Esophagus (tissue), 2 donors: ENCODE measurements at regions not wholly inside any gene's neighbourhood (a gene's known extent, or its start where the extent isn't known, plus 50 kb on each side); places are given as distances from the start of the nearest gene placed in this dataset.

ENCODE experiments used
- H3K27ac ChIP-seq, 2 donors: one replicate each; pipeline ENCODE4 v1.5.1; 2013; ENCODE audit warnings: low read depth in 2 of 2, mild to moderate bottlenecking in 2 of 2, inconsistent platforms in 1 of 2, low read length in 1 of 2, moderate library complexity in 1 of 2
- H3K27me3 ChIP-seq, 2 donors: one replicate each; pipeline ENCODE4 v1.6.1; 2013; ENCODE audit warnings: low read length in 2 of 2, control low read depth in 1 of 2, mild to moderate bottlenecking in 1 of 2; ENCODE audit not compliant: insufficient read depth in 2 of 2, control insufficient read depth in 1 of 2
- H3K36me3 ChIP-seq, 2 donors: one replicate each; pipeline ENCODE4 v1.6.1; 2013; ENCODE audit warnings: low read length in 1 of 2; ENCODE audit not compliant: control insufficient read depth in 2 of 2, insufficient read depth in 2 of 2
- H3K4me1 ChIP-seq, 2 donors: one replicate each; pipeline ENCODE4 v1.6.1; 2013; ENCODE audit warnings: low read length in 1 of 2; ENCODE audit not compliant: control insufficient read depth in 2 of 2, insufficient read depth in 2 of 2
- H3K4me3 ChIP-seq, 2 donors: one replicate each; pipeline ENCODE4 v1.5.1; 2013; ENCODE audit warnings: low read length in 2 of 2, mild to moderate bottlenecking in 2 of 2, low read depth in 1 of 2, moderate library complexity in 1 of 2
- H3K9me3 ChIP-seq, 2 donors: one replicate each; pipeline ENCODE4 v1.6.1; 2013; ENCODE audit warnings: mild to moderate bottlenecking in 2 of 2, low read depth in 1 of 2, low read length in 1 of 2, moderate library complexity in 1 of 2; ENCODE audit not compliant: control insufficient read depth in 2 of 2, insufficient read depth in 1 of 2
- WGBS, 2 donors: extraction: QIAGEN DNeasy Blood & Tissue Kit; methylation state at CpG; one replicate each; pipeline ENCODE4 v1.1.7; 2013; 5-methylcytosine and 5-hydroxymethylcytosine counted together
- donor health status: healthy with polysubstance abuse.
- donor health status: Bipolar disorder and iron deficiency.

- no peak overlapping the region for H3K27ac ChIP-seq
- no peaks in the 10 kb centered on the region for H3K4me1 ChIP-seq
- 71 to 76% methylated on average over 5 of the region's 5 CpGs for whole genome bisulfite sequencing, 2 donors
- no peaks in the 10 kb centered on the region for H3K9me3 ChIP-seq
- H3K4me3 ChIP-seq = no peak overlapping the region
- H3K27me3 ChIP-seq = no peaks in the 10 kb centered on the region
- H3K36me3 ChIP-seq = no peaks in the 10 kb centered on the region
These were observed 122.4 kb downstream of the MN1 start for GRCh38 chr22:27679176-27679575.

GRCh38 chr22:27679693-27680488, 121.7 kb downstream of the MN1 start:
- Histone ChIP-seq H3K36me3 (no peaks in the 10 kb centered on the region), H3K27ac (no peak overlapping the region), H3K4me1 (no peaks in the 10 kb centered on the region), H3K27me3 (no peaks in the 10 kb centered on the region), H3K4me3 (no peak overlapping the region), H3K9me3 (no peaks in the 10 kb centered on the region)
- 90 to 91% methylated on average over 6 of the region's 6 CpGs for WGBS, 2 donors

GRCh38 chr22:27680636-27681035, 120.9 kb downstream of the MN1 start:
- H3K36me3 ChIP-seq = no peaks in the 10 kb centered on the region
- H3K4me3 ChIP-seq = no peak overlapping the region
- H3K27me3 ChIP-seq = no peaks in the 10 kb centered on the region
- H3K9me3 ChIP-seq = no peaks in the 10 kb centered on the region
- H3K4me1 ChIP-seq = peaks cover 0 to 4% of the 10 kb centered on the region in 2 donors
- H3K27ac ChIP-seq = no peak overlapping the region
- 73 to 83% methylated on average over 7 of the region's 7 CpGs for WGBS, 2 donors

- Histone ChIP-seq H3K36me3 (no peaks in the 10 kb centered on the region), H3K4me3 (no peak overlapping the region), H3K9me3 (no peaks in the 10 kb centered on the region), H3K27me3 (no peaks in the 10 kb centered on the region), H3K4me1 (peaks cover 0 to 4% of the 10 kb centered on the region in 2 donors), H3K27ac (no peak overlapping the region)
- WGBS, 2 donors = 83 to 85% methylated on average over 3 of the region's 3 CpGs
These were observed 120.5 kb downstream of the MN1 start for GRCh38 chr22:27681037-27681436.

- H3K4me3 ChIP-seq = no peak overlapping the region
- no peaks in the 10 kb centered on the region for H3K27me3 ChIP-seq
- H3K27ac ChIP-seq = no peak overlapping the region
- H3K36me3 ChIP-seq = no peaks in the 10 kb centered on the region
- no peaks in the 10 kb centered on the region for H3K9me3 ChIP-seq
- 69 to 76% methylated on average over 9 of the region's 9 CpGs for WGBS, 2 donors
- peaks cover 2 to 4% of the 10 kb centered on the region in 2 donors for H3K4me1 ChIP-seq
These were observed 119.1 kb downstream of the MN1 start for GRCh38 chr22:27682437-27682836.

- Histone ChIP-seq H3K4me3 (no peak overlapping the region), H3K4me1 (peaks cover 2 to 4% of the 10 kb centered on the region in 2 donors), H3K27ac (no peak overlapping the region), H3K9me3 (no peaks in the 10 kb centered on the region), H3K36me3 (no peaks in the 10 kb centered on the region), H3K27me3 (no peaks in the 10 kb centered on the region)
- WGBS, 2 donors = 68 to 70% methylated on average over 9 of the region's 9 CpGs
These were observed 116.7 kb downstream of the MN1 start for GRCh38 chr22:27684901-27685300.

GRCh38 chr22:27685515-27685914, 116.0 kb downstream of the MN1 start:
- H3K4me1 ChIP-seq = peaks cover 2 to 4% of the 10 kb centered on the region in 2 donors
- no peak overlapping the region for H3K4me3 ChIP-seq
- no peaks in the 10 kb centered on the region for H3K27me3 ChIP-seq
- 86 to 90% methylated on average over 5 of the region's 5 CpGs for WGBS, 2 donors
- H3K9me3 ChIP-seq = no peaks in the 10 kb centered on the region
- H3K27ac ChIP-seq = peak overlapping the region in 1 of 2 donors; percentile 24
- no peaks in the 10 kb centered on the region for H3K36me3 ChIP-seq

- H3K9me3 ChIP-seq = no peaks in the 10 kb centered on the region
- 84 to 89% methylated on average over 1 of the region's 1 CpG for WGBS, 2 donors
- H3K4me3 ChIP-seq = no peak overlapping the region
- no peaks in the 10 kb centered on the region for H3K36me3 ChIP-seq
- peaks cover 2 to 4% of the 10 kb centered on the region in 2 donors for H3K4me1 ChIP-seq
- H3K27ac ChIP-seq = peak overlapping the region in 1 of 2 donors; percentile 70
- no peaks in the 10 kb centered on the region for H3K27me3 ChIP-seq
These were observed 115.6 kb downstream of the MN1 start for GRCh38 chr22:27685970-27686369.

- peaks cover 2 to 4% of the 10 kb centered on the region in 2 donors for H3K4me1 ChIP-seq
- no peaks in the 10 kb centered on the region for H3K27me3 ChIP-seq
- 57% methylated on average over 10 of the region's 10 CpGs for WGBS, 2 donors
- no peaks in the 10 kb centered on the region for H3K9me3 ChIP-seq
- no peak overlapping the region for H3K4me3 ChIP-seq
- H3K36me3 ChIP-seq = no peaks in the 10 kb centered on the region
- H3K27ac ChIP-seq = peak overlapping the region; percentile 41 to 70
These were observed 115.0 kb downstream of the MN1 start for GRCh38 chr22:27686534-27686933.

GRCh38 chr22:27687984-27688545, 113.5 kb downstream of the MN1 start:
- H3K9me3 ChIP-seq = no peaks in the 10 kb centered on the region
- no peak overlapping the region for H3K4me3 ChIP-seq
- H3K4me1 ChIP-seq = peaks cover 2 to 4% of the 10 kb centered on the region in 2 donors
- H3K27me3 ChIP-seq = no peaks in the 10 kb centered on the region
- WGBS, 2 donors = 84% methylated on average over 3 of the region's 3 CpGs
- peaks cover 0 to 2% of the 10 kb centered on the region in 2 donors for H3K36me3 ChIP-seq
- no peak overlapping the region for H3K27ac ChIP-seq
